Osteocyte (in vitro differentiated cells): ENCODE measurements at regions not wholly inside any gene's neighbourhood (a gene's known extent, or its start where the extent isn't known, plus 50 kb on each side); places are given as distances from the start of the nearest gene placed in this dataset.

Experiments
- DNase-seq: peaks from one replicate; pipeline ENCODE4 v3.0.0; 2021; ENCODE audit warnings: mixed read lengths; ENCODE audit not compliant: unreplicated experiment; ENCODE audit errors: extremely low spot score
- H3K27ac Mint-ChIP-seq: one replicate; pipeline ENCODE4 v1.8.0; 2021; ENCODE audit warnings: mild to moderate bottlenecking, mixed read lengths; ENCODE audit not compliant: unreplicated experiment
- H3K27me3 Mint-ChIP-seq: one replicate; pipeline ENCODE4 v1.8.0; 2021; ENCODE audit warnings: mixed read lengths; ENCODE audit not compliant: unreplicated experiment
- H3K36me3 Mint-ChIP-seq: one replicate; pipeline ENCODE4 v1.8.0; 2021; ENCODE audit warnings: mixed read lengths; ENCODE audit not compliant: unreplicated experiment
- H3K4me1 Mint-ChIP-seq: one replicate; pipeline ENCODE4 v1.8.0; 2021; ENCODE audit warnings: mixed read lengths; ENCODE audit not compliant: unreplicated experiment
- H3K4me3 Mint-ChIP-seq: one replicate; pipeline ENCODE4 v1.8.0; 2021; ENCODE audit warnings: mild to moderate bottlenecking, moderate library complexity, mixed read lengths; ENCODE audit not compliant: unreplicated experiment
- H3K9me3 Mint-ChIP-seq: one replicate; pipeline ENCODE4 v1.8.0; 2021; ENCODE audit warnings: mixed read lengths; ENCODE audit not compliant: unreplicated experiment
- TF ChIP-seq, protein P1 (sequence below): fragments of 200-600 bp; sonication (generic); IDR thresholded peaks from 2 replicates; pipeline ENCODE4 v1.5.0; 2021; ENCODE audit warnings: antibody characterized with exemption, mild to moderate bottlenecking, moderate library complexity

DNA sequence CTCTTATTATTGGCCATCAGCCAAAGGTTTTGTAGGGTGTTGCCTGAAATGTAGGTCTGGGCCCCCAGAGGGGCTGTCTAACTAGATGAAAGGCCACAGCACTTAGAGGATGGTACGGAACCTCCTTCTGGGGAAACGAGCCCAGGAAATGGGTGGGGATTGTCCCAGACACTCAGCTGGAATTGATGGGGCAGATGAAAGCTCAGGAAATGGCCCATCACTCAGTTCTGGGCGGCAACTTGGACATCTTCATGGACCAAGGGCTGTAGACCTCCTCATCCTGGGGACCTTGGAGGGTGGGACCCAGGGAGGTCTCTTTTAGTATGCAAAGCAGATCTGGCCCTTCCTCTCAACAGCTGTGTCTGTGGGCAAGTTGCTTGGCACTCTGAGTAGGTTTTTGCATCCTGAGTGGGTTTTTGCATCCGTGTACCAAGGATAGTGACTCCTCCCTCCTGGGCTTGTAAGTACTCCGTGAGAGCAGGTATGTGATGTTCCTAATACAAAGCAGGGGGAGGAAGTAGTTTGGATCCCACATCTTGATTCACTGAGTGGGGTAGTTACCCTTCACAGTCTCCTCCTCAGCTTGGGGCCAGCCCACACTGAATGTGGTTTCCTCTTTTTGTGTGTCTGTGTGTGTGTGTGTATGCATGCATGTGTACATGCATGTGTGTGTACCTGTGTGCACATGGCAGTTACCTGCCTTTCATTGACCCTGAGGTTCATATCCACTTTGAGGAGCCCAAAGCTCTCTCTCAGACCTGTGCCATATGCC, 292.0 kb downstream of the RPLP1 start:
- H3K4me3 Mint-ChIP-seq = no peak overlapping the region
- H3K9me3 Mint-ChIP-seq = peaks cover 13% of the 10 kb centered on the region
- no peaks in the 10 kb centered on the region for H3K4me1 Mint-ChIP-seq
- H3K27me3 Mint-ChIP-seq = peaks cover 54% of the 10 kb centered on the region
- H3K27ac Mint-ChIP-seq = no peak overlapping the region
- no peaks in the 10 kb centered on the region for H3K36me3 Mint-ChIP-seq
- TF ChIP-seq, protein P1, sequence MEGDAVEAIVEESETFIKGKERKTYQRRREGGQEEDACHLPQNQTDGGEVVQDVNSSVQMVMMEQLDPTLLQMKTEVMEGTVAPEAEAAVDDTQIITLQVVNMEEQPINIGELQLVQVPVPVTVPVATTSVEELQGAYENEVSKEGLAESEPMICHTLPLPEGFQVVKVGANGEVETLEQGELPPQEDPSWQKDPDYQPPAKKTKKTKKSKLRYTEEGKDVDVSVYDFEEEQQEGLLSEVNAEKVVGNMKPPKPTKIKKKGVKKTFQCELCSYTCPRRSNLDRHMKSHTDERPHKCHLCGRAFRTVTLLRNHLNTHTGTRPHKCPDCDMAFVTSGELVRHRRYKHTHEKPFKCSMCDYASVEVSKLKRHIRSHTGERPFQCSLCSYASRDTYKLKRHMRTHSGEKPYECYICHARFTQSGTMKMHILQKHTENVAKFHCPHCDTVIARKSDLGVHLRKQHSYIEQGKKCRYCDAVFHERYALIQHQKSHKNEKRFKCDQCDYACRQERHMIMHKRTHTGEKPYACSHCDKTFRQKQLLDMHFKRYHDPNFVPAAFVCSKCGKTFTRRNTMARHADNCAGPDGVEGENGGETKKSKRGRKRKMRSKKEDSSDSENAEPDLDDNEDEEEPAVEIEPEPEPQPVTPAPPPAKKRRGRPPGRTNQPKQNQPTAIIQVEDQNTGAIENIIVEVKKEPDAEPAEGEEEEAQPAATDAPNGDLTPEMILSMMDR = no peak
- no peak for DNase-seq

DNA sequence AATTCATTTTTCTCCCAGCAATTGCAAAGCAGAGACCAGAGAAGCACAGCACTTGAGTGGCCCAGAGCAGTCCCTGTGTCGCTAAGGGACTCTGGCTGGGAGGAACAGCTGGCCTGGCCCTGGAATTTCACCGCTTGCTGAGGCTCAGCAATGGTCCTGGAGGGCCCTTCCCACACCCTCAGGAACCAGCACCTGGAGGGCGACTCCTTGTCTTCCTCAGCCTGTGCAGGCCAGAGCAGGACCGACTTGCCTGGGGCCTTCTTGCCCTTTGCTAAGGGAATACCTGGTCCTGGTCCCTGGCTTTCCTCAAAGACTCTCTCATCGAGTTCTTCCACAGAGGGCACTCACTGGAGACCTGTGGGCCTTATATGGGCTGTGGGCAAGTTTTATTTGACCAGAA, 294.6 kb downstream of the RPLP1 start:
- Mint-ChIP-seq H3K4me3 (no peak overlapping the region), H3K27me3 (peaks cover 43% of the 10 kb centered on the region), H3K27ac (no peak overlapping the region), H3K9me3 (no peaks in the 10 kb centered on the region), H3K4me1 (peaks cover 7% of the 10 kb centered on the region), H3K36me3 (no peaks in the 10 kb centered on the region)
- no peak for DNase-seq
- TF ChIP-seq, protein P1 = no peak

DNA sequence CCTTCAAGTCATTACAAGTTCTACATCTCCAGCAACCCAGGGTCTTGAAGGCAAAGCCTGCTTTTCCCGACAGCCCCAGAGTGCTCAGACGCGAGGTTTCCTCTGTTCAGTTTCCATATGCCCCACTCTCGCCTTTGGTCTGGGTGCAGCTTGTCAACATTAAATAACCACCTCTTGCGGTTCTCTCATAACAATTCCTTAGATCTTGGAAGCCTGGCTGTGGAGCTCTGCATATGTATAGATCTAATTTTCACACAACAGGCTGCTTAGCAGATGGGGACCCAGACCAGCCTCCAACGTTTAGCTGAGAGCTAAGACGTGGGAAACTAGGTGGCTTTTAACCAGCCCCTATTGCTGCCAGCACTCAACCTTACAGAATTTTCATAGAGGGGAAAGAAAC, 295.5 kb downstream of the RPLP1 start:
- Mint-ChIP-seq H3K27me3 (peaks cover 43% of the 10 kb centered on the region), H3K36me3 (peaks cover 3% of the 10 kb centered on the region), H3K27ac (no peak overlapping the region), H3K9me3 (peaks cover 5% of the 10 kb centered on the region), H3K4me1 (peaks cover 7% of the 10 kb centered on the region), H3K4me3 (no peak overlapping the region)
- TF ChIP-seq, protein P1 = no peak
- DNase-seq = no peak

DNA sequence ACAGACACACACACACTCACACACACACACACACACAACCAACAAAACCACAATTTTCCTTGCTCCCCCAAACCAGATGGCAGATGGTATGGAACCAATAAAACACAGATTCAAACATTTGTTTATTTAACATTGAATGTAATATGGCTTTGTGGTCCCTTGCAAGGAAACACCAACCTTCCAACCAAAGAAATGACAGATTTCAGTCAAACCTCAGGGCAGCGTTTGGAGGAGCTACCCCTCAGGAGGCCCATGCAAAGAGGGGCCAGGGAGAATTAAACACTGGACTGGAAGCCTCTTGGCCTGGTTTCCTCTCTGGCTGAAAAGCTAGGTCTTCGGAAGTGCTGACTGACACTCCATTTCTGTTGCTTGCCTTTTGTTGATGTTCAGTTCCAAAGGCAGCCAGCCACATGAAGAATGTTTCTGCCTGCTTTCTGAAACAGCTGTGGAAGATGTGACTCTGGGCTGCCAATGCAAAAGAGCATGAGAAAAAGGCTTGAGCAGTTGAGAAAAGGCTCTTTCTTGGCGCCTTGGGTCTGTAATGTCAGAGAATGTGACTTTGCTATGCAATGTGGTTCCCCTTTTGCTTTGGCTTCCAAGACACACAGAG, 296.1 kb downstream of the RPLP1 start:
- H3K4me3 Mint-ChIP-seq = no peak overlapping the region
- TF ChIP-seq, protein P1 = no peak
- no peak overlapping the region for H3K27ac Mint-ChIP-seq
- H3K9me3 Mint-ChIP-seq = peaks cover 10% of the 10 kb centered on the region
- H3K36me3 Mint-ChIP-seq = peaks cover 3% of the 10 kb centered on the region
- DNase-seq = no peak
- H3K4me1 Mint-ChIP-seq = peaks cover 7% of the 10 kb centered on the region
- peaks cover 43% of the 10 kb centered on the region for H3K27me3 Mint-ChIP-seq

DNA sequence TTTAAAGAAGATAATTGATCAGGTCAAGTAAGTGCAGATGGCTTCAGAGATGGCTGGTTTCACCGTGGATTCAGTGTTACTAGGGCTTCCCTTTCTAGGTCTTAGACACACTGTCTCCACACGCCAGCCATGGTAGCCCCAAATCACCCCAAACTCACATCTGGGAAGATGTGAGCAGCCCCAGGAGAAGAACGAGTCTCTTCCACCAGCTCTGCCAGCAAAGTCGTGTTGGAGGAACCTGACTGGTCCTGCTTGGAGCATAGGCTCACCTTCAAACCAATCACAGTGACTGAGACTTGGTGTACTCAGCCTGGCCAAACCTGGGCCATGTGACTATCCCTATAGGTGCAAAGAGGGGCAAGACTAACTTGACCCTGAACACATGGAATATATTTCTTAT, 296.7 kb downstream of the RPLP1 start:
- H3K36me3 Mint-ChIP-seq = peaks cover 3% of the 10 kb centered on the region
- no peak overlapping the region for H3K27ac Mint-ChIP-seq
- TF ChIP-seq, protein P1 = no peak
- peaks cover 41% of the 10 kb centered on the region for H3K27me3 Mint-ChIP-seq
- H3K9me3 Mint-ChIP-seq = peaks cover 11% of the 10 kb centered on the region
- peaks cover 7% of the 10 kb centered on the region for H3K4me1 Mint-ChIP-seq
- H3K4me3 Mint-ChIP-seq = no peak overlapping the region
- DNase-seq = no peak
